DMS153 treated with DMSO at 0.1 percent for 48 hours (cell line): ENCODE measurements at regions not wholly inside any gene's neighbourhood (a gene's known extent, or its start where the extent isn't known, plus 50 kb on each side); places are given as distances from the start of the nearest gene placed in this dataset.
A peak's percentile ranks its signal among the peaks of the same experiment; 100 is the strongest.

Experiments
- DNase-seq: peaks from one replicate; lab custom pipeline; 2025; ENCODE audit not compliant: unreplicated experiment; lab: John Stamatoyannopoulos, UW

DNA sequence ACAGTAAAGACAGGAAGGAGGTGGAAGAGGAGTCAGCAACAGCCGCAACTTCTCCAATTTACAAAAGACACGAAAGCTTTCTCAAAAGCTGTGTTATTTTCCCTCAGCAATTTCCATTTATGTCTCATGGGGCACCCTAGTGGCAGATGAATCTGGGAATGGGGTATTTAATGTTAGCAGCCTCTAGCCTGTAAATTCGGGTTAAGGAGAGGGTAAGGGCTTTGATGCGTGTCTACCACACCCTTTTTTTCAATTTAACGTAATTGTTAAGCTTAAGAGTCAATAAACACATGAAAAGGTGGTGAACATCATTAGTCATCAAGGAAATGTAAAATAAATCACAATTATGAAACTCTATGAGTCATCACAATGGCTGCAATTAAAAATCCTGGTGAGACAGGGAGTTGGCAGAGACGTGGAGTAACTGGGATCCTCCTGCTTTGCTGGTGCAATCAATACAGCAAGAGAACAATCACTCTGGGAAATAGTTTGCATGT is 986.4 kb downstream of the AACS start:
- peak; percentile 51 for DNase-seq

DNA sequence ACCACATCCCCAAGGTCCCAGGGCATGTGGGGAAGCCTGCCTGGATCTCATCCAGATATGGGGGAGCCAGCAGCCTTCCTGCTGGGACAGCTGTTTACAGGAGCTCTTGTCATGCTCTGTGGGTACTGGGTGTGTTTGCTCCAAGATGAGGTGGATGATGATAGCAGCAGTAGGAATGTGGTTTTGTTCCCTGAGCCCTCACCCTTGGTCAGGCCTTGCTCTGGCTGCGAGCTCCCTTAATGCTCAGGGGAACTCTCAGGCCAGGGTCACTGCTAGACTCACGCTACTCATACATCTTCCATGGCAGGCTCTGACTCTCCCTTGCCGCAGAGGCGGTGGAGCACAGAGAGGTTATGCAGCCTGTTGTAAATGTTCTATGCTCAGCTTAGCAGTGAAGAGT is 990.3 kb downstream of the AACS start:
- no peak for DNase-seq

DNA sequence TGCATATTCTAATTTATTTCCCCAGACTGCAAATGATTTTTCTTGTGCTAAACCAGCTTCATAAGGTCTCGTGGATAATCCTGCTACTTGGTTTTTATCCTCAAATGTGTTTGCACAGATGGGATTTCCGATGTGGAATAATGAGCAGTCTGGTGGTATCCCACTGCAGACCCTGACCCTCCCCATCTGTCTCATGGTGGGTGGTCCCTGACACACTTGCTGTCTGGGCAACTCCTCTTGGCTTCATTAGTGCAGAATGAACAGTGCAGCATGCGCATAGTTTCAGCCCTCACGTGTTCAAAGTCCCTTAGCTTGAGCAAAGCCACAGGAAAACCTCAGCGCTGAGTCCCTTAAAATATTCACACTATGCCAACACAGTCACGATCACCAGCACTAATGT is 996.5 kb downstream of the AACS start:
- DNase-seq, result no peak

DNA sequence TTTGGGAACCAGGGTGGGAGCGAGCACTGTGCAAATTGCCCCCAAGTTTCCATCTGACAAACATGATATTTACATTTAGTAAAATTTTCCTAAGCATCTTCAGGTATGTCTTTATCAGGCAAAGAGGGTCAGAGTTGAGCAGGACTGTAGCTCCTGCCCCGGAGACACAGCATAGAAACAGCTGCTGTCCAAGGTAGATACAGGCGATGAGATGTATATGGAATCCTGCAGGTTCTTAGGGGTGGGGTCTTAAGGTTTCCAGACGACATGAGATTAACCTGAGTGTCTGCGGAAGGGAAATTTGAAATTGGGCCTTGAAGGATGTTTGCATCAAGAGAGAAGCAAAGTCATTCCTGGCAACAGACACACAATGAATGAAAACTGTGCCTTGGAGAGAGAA is 998.8 kb downstream of the AACS start:
- DNase-seq, result no peak

DNA sequence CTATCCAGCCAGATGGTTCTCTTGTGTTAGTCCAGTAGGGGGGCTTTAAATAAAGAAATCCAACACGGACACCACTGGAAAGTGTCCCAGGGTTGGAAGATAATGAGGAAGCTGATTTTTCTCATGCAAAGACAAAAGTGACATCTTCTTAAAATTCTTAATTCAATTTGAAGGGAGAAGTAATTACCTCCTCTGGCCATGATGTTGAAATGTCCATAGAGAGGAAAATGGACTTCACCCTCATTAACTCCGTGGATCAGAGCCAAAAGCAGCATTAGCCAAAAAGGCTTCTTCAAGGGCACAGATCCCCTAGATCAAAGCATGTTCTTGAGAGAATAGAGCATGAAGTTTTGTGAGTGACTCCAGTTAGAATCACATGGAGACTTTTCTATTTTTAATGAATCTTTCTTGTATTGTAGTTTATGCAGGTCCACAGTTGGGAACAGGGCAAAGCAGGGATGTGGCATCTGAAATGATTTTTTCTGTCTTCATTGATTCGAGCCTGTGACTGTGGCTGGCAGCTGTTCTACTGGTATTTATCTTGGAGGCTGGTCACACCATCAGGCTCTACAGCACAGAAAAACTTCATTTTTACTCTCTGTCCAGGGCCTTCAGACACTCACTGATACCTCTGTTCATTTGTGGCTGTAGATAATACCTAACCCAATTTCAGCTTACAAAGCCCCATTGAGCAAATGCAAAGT is 1002.5 kb downstream of the AACS start:
- no peak for DNase-seq

DNA sequence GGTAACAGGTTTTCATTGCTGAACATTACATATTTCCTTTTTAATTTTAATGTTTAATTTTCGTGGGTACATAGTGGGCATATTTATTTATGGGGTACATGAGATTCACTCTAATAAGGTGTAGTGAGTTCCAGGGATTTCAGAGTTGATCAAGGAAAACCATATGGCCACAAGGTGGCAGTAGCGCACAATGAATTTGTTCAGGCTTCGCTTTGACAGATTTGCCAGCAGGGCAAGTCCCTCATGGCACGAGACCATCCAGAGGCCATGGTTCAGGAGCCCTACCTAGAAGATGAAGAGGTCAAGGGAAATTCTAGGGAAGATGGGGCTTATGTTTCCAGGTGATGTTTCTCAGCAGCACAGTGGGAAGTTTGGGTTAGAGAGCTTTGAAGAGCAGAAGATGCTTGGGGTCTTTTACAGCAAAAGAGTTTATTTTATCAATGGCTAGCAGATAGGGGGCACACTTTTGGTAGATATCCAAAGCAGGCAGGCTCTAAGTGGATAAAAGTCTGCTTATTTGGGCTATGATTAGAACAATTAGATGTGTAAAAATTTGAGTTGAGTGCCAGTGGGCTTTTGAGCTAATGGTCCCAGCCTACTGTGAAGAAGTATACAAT is 1004.4 kb downstream of the AACS start:
- DNase-seq, result peak; percentile 71

DNA sequence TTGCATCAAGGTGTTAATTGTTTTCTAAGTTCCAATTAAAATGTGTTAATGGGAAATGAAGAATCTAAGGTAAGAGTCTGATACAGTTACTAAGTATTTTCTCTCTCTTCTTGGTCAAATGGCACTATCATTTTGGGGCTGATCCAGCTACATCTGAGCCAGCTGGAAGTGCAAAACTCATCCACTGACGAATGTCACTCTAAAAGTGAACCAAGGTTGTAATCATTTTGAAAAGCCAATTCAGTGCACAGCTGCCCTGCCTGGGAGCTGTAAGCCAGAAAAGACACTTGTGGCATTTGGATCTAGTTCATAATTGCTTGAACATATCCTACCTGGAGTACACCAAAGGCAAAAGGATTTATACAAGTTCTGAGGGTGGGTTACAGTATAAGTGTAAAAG is 1011.3 kb downstream of the AACS start:
- no peak for DNase-seq

DNA sequence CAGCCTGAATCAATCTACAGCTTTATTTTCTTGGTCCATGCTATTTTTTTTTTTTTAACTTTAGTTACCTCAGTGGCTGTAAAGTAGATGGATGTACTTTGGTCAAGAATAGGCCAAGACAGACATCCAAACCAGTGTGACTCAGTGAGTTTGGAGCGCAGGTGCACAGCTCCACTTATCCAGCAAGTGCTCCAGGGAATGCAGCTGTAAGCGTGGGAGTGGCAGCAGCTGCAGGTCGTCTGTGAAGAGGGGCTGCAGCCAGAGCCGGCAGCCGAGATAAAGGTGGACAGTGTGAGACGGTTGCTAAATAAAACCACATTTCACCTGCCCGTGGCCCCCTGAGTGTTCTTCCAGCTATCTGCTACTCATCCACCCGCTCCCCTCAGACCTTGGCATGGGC is 1018.7 kb downstream of the AACS start:
- no peak for DNase-seq

DNA sequence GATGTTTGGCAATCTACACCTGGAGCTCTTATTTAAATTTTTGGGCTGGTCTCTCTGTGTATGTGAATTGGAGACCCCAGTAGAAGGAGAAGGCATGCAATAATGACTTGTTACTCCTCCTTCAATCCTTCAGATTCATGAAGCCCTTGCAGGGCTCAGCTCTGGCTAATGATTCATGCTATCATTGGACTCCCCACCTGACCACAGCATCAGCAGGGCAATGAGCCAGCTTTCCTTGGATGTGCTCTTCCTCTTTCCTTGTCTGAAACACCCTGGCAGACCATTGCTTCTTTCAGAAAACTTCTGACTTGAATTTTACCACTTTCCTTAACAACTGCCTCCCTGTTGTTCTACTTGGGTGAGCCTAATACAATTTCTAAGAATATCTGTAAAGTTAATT is 1019.2 kb downstream of the AACS start:
- DNase-seq, result no peak

DNA sequence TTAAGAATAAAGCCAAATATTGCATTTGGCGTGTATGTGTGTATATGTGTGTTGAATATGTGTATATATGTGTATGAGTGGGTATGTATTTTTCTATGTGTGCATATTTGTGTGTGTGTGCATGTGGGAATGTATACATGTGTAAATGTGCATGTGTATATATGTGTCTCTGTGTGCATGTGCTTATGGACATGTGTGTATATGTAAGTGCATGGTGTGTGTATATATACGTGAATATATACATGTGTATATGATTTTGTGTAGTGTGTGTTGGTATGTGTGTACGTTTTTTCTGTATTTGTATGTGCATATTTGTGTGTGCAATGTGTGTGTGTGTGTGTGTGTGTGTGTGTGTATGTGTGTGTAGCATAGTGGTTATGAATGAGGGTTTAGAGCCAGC is 1021.0 kb downstream of the AACS start:
- DNase-seq, result no peak

DNA sequence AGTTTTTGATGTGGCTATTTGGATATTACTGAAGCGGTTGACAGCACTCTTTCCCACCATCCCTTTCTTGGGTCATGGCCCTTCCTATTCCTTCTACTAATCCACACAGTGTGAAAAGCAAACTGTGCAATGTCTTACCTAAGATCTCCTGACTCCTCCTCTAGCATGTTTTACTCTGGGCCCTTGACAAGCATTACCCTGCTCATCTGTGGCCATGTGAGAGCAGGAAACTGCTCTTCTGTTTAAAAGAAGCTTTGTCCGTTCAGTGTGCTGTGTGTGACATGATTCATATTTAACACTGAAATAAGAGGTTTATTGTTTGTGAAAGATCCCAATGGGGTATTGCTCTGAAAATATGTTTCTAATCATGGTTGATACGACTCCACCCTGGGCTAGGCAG is 1022.5 kb downstream of the AACS start:
- no peak for DNase-seq

DNA sequence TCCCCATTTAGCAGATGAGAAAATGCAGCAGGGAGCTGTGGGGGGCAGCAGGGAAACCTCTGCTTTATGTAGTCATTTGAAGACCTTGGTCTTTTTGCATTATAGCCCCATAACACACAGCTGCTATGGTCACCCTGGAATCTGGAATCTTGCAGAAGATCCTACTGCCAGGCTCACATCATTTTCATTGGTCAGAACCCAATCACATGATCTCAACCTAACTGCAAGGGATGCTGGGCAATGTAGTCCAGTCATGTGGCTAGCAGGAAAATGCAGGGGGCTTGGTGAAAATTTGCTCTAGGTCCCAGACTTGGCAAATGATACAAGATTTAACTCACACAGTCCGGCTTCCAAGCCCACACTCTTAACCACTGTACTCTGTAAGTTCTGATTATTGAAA is 1028.7 kb downstream of the AACS start:
- no peak for DNase-seq

DNA sequence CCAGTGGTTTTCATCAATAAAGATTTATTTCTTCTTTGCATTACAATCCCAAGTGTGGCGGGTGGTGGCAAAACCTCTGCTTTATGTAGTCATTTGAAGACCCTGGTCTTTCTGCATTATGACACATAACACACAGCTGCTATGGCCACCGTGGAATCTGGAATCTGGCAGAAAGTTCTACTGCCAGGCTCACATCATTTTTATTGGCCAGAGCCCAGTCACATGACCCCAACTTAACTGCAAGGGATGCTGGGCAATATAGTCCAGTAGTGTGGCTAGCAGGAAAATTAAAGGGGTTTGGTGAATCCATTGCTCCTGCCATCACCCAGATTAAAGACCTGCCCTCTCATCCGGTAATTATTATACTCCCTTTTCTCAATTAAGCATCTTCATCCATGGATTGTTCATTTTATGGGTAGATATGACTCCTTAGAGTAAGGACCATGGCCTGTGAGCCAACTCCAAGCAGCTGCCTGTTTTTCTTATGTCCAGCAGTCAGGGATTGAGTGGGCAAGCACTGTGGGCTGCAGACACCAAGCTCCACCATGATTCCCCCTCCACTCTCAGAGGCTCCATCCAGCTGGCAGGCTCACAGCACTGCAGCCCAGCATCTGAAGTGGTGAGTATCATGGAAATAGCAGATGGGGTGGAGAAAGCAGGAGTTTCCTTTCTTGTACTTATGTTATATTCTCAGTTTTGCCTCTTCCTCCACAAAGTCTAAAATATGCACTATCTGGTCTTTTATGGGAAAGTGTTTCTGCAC is 1030.7 kb downstream of the AACS start:
- no peak for DNase-seq

DNA sequence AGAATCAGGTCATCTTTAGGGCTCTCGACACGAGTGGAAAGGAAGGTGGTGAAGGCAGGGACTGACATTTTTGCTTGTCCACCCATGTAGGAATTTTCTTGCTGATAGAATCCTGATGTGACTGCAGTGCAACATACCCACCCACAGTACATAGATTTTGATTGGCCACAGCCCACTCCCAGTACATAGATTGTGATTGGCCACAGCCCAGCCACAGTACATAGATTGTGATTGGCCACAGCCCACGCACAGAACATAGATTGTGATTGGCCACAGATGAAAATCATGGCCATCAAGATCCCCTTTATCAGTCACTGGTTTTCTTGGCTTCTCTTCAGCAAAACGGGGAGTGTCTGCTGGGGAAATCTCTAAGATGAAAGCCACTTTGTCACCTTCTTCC is 1041.5 kb downstream of the AACS start:
- DNase-seq, result no peak

DNA sequence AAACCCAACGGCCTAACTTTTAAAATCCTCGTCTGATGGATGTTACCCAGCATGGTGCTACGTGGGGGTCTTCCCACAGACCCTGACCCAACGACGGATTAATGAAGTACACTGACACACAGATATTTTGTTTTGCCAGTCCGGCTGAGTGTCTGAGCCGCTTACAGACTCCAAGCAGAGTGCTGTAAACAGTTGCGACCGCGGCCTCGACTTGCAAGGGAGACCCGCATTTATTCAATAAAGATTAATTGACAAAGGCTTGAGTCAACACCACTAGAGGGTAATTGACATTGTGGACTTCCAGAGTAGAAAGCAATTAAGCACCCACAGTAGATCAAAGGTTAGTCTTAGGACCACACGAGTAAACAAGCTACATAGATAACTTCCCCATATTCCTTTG is 1042.4 kb downstream of the AACS start:
- no peak for DNase-seq

DNA sequence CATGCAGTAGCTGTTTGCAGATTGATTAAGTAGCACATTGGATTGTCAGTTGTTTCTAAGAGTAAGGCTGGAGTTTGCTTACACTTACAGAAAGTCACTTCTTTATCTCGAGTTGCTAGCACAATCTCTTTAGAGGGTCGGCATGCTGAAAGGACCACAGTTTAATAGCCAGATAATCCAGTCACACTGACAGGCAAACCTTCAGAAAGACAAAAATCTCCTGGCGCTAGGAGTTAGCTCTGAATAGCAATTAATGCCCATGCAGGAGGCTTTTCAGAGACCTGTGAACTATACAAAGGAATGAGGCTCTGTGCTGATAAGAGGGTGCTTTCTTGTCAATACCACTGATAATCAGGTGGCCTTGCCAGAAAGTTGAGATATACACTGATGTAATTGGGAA is 1043.0 kb downstream of the AACS start:
- no peak for DNase-seq

DNA sequence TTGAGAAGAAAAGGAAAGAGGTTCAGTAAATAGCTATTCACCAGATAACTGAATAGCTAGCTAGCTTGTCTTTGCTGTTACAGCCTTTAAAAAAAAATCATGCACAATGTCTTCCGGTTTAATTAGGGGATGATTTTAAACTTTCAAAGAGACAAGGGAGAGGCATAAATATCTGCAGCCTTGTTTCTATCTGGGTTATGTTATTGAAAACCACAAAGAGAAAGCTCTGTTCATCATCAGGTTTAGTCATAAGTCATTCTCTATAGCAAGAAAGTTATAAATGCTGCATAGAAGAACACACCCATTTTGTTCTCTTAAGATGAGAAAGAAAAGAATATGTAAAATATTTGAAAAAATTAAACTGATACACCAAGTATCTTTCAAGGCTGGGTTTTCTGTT is 1046.9 kb downstream of the AACS start:
- no peak for DNase-seq

DNA sequence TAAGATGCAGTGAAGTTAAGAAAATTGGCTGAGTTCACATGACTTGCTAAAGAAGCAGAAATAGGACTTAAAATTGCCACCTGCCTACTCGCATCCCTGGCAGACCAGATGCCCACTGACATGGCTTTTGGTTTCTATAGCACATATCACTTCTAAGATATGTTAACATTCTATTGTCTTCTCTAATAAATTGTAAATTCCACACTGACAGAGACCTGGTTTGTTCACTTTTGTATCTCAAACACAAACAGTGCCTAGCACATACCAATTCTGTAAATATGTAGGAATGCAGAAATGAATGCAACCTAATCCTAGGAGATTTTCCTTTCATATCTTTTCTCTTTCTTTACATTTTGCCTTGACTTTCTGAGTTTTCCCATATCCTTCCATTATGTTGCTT is 1047.6 kb downstream of the AACS start:
- DNase-seq, result no peak

DNA sequence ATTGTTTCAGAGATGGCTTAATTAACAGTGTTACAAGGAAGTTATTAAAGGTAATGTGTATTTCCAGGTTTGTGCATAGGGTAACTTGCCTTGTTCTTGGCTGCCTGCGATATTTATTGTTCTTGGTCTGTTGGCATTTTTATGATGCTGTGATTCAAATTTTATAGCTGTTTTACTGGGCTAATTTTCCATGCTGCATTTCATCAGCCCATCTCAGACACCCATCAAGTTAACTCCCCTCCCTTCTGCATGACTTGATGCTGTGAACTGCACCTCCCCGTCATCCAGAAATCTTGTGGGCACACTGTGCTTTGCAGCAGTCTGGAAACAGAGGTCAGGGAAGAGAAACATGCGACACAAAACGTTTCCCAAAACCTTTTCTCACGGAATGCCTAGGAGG is 1049.2 kb downstream of the AACS start:
- DNase-seq, result no peak

DNA sequence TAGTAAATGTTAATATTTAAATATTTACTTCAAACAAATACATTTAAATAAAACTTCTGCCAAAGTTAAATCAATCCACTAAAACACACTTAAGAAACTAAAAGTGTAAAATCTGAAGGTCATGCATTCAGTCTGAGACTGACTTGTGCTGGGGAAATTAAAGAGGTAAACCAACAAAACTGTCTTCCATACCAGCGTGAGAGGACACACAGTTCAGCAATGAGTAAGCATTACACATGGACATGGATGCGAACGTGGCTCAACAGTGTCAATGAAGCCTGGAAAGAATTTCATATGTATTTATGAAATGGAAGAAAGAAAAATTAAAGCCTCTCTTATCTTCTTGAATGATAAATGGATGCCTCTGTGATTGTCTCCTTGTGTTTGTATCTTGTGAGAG is 1052.3 kb downstream of the AACS start:
- DNase-seq, result no peak

DNA sequence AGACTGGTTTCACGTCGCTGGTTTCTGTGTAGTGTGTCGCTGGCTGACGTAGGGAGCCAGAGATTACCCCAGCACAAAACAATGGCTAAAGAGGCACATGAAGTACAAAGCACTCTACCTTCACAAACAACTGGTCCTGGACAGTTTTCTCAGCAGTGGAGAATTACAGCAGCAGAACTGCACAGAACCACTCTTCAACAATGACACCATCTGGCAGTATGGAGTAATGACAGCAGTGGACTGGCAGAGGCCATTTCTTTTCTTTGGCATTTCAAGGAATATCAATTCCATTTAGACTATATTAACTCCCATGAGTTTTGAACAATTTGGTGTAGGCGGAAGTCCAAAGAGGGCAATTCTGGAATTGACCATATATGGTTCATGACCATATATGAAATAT is 1074.1 kb downstream of the AACS start:
- DNase-seq, result no peak

DNA sequence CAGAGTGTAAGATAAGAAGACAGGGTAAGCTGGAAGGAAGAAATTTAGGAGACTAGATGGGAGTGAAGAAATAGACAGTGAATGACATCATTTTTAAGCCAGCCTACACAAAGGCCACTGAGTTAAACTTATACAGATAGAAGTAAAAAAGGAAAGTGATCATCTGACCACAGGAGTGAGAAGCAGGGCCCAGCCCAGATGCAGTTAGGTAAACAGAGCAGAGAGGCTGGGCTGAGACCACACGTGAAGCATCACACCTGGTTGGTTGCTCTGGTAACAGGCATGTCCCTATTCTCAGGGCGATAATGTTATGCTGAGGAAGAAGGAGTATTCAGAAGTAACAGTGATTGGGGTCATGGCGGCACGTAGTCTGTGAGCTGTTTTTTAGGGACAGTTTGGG is 1079.4 kb downstream of the AACS start:
- DNase-seq, result no peak
